ENCODE measurements at regions not wholly inside any gene's neighbourhood (a gene's known extent, or its start where the extent isn't known, plus 50 kb on each side); places are given as distances from the start of the nearest gene placed in this dataset.

DNA sequence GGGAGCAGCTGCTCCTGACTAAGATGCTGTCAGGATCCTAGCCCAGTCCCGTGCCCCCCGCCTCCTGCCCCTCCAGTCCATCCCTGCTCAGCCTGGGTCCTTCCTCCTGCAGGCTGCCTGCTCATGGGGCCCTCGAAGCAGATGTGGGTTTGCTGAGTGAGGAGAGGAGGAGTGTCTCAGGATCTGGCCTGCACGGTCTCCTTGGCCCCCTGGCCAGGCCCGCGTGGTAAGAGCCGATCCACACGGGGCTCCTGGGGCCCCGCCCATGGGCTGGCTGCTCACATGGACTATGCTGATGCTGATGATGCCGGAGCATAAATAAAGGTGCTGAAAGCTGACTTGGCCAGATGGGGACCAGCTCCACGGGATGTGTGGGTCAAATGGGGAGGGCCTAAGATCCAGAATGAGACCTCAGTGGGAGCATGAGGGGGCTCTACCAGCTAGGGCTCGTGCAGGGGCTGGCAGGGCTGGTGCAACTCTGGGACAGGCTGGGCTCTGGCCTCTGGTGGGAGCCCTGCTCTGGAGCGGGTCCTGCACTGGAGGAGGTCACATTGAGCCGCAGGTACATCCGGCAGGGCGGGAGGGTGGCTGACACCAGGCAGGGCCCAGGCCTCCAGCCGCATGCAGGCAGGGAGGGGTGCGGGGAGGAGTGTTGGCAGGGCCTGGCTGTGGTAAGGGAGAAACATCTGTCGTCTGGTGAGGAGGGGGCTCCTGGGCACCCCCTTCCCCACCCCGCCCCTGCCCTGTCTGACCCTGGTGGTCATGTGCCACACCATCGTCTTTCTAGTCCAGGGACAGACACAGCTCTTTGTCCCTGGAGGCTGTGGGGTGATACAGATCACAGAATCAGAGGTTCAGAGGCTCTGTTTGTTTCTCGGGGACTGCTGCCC is 275.3 kb upstream of the HDAC4 start:
- TF ChIP-seq EP300 (IDR thresholded peaks at IDR 0.05): no peak
- TF ChIP-seq POLR2A (IDR thresholded peaks at IDR 0.05): no peak

Measured in tibial nerve (tissue), 3 donors.